HG03139 (cell line): ENCODE measurements at regions not wholly inside any gene's neighbourhood (a gene's known extent, or its start where the extent isn't known, plus 50 kb on each side); places are given as distances from the start of the nearest gene placed in this dataset.
"Not testable (repeated sequence)": the region's sequence is repeated elsewhere in the genome, so short reads cannot be mapped to it uniquely, and the experiment has no call there.

Experiments used
- ATAC-seq: cut with Tn5 transposase; IDR thresholded peaks from one replicate; pipeline ENCODE4 v1.9.1; 2021; ENCODE audit not compliant: unreplicated experiment

- ATAC-seq: no peak
Measured at GRCh38 chr12:88366101-88366500, 214.2 kb downstream of the KITLG start.

GRCh38 chr12:88367231-88367630, 213.0 kb downstream of the KITLG start:
- no peak for ATAC-seq

- ATAC-seq: not testable (repeated sequence)
Measured at GRCh38 chr12:88368077-88368476, 212.2 kb downstream of the KITLG start.

DNA sequence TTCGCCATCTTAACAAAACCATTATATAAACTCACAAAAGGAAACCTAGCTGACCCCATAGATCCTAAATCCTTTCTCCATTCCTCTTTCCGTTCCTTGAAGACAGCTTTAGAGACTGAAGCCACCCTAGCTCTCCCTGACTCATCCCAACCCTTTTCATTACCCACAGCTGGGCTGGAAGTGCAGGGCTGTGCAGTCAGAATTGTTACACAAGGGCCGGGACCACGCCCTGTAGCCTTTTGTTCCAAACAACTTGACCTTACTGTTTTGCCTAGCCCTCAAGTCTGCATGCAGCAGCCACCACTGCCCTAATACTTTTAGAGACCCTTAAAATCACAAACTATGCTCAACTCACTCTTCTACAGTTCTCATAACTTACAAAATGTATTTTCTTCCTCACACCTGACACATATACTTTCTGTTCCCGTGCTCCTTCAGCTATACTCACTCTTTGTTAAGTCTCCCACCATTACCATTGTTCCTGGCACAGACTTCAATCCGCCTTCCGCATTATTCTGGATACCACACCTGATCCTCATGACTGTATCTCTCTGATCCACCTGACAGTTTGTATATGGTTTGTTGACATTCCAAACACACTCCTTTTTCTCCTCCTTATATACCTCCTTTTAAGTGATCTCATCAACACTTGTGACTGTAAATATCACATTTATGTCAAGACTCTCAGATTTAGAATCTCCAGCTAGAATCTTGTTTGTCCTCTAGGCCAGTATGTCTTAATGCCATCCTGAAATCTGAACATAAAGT, 208.7 kb downstream of the KITLG start:
- no peak for ATAC-seq

DNA sequence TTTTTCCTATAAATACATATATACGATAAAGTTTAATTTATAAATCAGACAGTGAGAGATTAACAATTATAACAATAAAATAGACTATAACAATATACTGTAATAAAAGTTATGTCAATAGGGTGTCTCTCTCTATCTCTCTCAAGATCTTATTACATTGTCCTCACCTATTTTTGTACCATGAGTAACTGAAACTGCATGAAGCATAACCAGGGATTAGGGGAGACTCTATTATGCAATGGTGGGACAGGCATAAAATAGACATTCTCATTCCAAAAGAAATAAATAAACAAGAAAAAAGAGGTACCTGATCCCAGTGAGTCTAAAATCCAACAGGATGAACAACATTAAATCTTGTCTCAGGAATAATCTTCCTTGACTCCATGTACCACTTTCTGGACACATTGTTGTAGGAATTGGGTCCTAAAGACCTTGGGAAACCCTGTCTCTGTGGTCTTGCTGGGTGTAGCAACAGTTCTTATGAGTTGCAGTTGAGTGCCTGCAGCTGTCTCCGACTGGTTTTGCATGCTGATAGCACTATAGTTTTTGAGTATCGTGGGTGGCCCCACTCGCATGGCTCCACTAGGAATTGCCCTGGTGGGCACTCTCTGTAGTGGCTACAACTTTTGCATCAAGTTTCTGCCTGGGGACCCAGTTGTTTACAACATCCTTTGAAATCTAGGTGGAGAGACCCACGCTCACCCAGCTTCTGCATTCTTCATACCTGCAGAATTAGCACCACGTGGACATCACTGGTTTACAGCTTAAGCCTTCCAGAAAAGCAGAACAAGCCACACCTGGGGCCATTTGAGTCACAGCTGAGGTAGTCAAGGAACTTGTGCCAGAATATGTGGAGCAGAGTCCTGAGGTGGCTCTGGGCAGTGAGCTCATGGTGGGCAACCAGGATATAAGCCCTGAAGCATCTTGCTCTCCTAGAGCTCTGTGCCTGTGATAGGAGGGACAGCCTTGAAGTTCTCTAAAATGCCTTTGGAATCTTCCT, 204.7 kb downstream of the KITLG start:
- no peak for ATAC-seq

DNA sequence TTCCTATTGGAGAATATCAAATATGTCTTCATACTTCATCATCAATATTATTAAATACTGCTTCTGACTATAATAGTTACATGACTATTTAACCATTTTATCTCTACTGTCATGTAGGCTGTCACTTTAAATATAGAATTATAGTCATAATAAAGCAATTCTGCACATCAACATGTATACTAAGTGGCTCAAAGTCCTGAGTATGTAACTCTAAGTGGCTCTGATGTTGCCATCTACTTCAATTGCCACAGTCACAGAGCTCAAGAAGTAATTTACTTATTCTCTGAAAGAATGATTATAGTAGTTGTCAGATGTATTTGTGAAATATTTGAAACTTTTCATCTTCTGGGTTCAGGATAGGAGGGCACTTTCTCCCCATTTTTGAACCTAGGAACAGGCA, 202.3 kb downstream of the KITLG start:
- ATAC-seq: no peak

GRCh38 chr12:88381466-88381865, 198.8 kb downstream of the KITLG start:
- ATAC-seq: no peak

GRCh38 chr12:88383405-88383804, 196.9 kb downstream of the KITLG start:
- ATAC-seq: no peak

- ATAC-seq: no peak
Measured at GRCh38 chr12:88388566-88389540, 191.4 kb downstream of the KITLG start.

GRCh38 chr12:88390811-88391210, 189.5 kb downstream of the KITLG start:
- no peak for ATAC-seq

GRCh38 chr12:88391556-88391955, 188.7 kb downstream of the KITLG start:
- no peak for ATAC-seq

- ATAC-seq: no peak
Measured at GRCh38 chr12:88393017-88393767, 187.1 kb downstream of the KITLG start.

DNA sequence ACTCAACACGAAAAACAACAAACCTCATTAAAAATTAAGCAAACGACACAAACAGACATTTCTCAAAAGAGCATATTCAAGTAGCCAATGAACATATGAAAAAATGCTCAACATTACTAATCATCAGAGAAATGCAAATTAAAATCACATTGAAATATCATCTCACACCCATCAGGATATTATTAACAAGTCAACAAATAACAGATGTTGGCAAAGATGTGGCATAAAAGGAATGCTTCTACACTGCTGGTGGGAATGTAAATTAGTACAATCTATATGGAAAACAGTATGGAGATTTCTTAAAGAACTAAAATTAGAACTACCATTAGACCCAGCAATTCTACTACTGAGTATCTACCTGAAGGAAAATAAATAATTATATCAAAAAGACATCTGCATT, 182.2 kb downstream of the KITLG start:
- no peak for ATAC-seq

GRCh38 chr12:88399811-88400210, 180.5 kb downstream of the KITLG start:
- no peak for ATAC-seq

- no peak for ATAC-seq
Measured at GRCh38 chr12:88400302-88400701, 180.0 kb downstream of the KITLG start.

DNA sequence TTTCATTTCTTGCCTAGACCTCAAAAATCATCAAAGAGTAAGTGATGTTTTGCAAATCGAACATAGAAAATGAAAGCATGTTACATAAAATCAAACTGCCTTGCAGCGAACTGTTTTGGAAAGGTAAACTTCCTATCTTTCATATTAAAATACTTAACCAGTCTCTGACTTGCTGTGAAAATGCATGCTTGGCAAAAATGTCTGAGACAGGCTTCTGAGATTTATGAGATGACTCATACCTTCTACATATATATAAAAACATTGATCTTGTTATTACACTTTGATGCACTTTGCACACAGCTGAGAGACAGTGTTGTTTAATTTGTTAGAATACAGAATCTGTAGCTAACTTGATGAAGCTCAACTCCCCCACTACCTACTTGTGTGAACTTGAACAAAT, 179.1 kb downstream of the KITLG start:
- ATAC-seq: no peak

DNA sequence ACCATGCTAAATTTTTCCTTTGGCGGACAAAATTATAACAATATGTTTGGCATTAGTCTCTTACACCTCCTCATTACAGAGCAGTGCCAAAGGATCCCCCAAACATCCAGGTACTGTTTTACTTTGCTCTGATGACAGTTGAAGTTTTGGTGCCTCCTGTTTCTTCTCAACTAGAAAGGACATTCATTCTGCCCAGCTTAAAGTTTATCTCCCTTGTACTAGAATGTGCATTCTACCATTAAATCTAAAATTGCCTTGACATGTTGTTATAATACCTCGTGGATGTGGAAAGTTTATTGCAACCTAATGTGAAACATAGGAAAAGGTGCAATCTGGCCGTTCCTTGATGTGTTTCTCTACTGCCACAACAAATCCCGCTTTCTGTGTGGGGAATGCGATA, 173.4 kb downstream of the KITLG start:
- no peak for ATAC-seq

GRCh38 chr12:88408823-88409222, 171.4 kb downstream of the KITLG start:
- ATAC-seq: no peak

- ATAC-seq: no peak
Measured at GRCh38 chr12:88409257-88409656, 171.0 kb downstream of the KITLG start.

- ATAC-seq: no peak
Measured at GRCh38 chr12:88411689-88412088, 168.6 kb downstream of the KITLG start.
